ENCODE measurements at regions not wholly inside any gene's neighbourhood (a gene's known extent, or its start where the extent isn't known, plus 50 kb on each side); places are given as distances from the start of the nearest gene placed in this dataset.
"Not testable (repeated sequence)": the region's sequence is repeated elsewhere in the genome, so short reads cannot be mapped to it uniquely, and the experiment has no call there.

DNA sequence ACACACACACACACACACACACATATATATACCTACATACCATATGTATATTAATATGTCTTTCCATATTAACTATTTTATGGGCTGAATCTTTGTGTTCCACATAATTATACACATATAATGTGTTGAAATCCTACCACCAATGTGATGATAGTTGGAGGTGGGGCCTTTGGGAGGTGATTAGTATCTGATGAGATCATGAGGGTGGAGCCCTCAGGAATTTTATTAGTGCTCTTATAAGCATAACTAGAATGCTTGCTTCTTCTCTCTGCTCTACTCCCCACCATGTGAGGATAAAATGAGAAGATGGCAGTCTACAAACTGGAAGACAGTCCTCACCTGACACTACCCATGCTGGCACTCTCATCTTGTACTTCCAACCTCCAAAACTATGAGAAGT lies 1193.5 kb upstream of the FLRT2 start:
- intact Hi-C loops (cut with micrococcal nuclease; ENCODE audit: unreplicated experiment) = no loop called here
- no peaks in the 10 kb centered on the region for H3K9me3 ChIP-seq (ENCODE audit: low read length)

DNA sequence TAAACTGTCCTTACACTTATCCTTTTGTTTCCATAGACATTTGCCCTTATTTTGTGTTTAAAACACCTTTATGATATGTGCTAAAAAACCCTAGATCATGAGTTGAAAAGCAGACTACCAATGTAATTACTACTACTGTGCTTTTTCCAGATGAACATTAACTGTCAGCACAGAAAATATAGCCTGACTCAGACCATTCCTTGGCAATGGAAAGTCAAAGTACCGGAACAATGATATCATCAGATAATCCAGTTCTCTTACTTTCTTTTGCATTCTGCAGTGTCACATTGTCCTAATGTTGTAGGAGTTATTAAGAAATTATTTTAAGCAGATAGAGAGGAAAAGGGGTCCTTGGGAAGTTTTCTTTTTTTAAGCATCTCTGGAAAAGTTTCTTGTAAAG lies 1189.0 kb upstream of the FLRT2 start:
- H3K4me1 ChIP-seq (ENCODE audit: insufficient read depth, low read length, poor library complexity, severe bottlenecking) = no peaks in the 10 kb centered on the region
- no peaks in the 10 kb centered on the region for H4K20me1 ChIP-seq (ENCODE audit: insufficient read depth, low read length)
- no peak overlapping the region for H3K4me3 ChIP-seq (ENCODE audit: low read depth, low read length, poor library complexity, severe bottlenecking)
- H3K9me3 ChIP-seq (ENCODE audit: low read length) = no peaks in the 10 kb centered on the region
- no peak overlapping the region for H3K4me2 ChIP-seq (ENCODE audit: low read length)
- no peak for DNase-seq (ENCODE audit: low spot score)
- H3K27ac ChIP-seq (ENCODE audit: low read depth, low read length, poor library complexity, severe bottlenecking) = no peak overlapping the region
- ChIA-PET CTCF (ENCODE audit: unreplicated experiment) (no interaction called here), POLR2A (no interaction called here)
- no peak for TF ChIP-seq EZH2phosphoT487 (IDR thresholded peaks at IDR 0.05; ENCODE audit: borderline replicate concordance, low read depth, low read length)
- TF ChIP-seq, protein P1, sequence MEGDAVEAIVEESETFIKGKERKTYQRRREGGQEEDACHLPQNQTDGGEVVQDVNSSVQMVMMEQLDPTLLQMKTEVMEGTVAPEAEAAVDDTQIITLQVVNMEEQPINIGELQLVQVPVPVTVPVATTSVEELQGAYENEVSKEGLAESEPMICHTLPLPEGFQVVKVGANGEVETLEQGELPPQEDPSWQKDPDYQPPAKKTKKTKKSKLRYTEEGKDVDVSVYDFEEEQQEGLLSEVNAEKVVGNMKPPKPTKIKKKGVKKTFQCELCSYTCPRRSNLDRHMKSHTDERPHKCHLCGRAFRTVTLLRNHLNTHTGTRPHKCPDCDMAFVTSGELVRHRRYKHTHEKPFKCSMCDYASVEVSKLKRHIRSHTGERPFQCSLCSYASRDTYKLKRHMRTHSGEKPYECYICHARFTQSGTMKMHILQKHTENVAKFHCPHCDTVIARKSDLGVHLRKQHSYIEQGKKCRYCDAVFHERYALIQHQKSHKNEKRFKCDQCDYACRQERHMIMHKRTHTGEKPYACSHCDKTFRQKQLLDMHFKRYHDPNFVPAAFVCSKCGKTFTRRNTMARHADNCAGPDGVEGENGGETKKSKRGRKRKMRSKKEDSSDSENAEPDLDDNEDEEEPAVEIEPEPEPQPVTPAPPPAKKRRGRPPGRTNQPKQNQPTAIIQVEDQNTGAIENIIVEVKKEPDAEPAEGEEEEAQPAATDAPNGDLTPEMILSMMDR (conservative IDR thresholded peaks at IDR 0.05; ENCODE audit: low read length) = no peak
- no TSS peak for BruUV-seq (replicated peaks)
- no peaks in the 10 kb centered on the region for H3K36me3 ChIP-seq (ENCODE audit: insufficient read depth, low read length)
- H3K79me2 ChIP-seq (ENCODE audit: insufficient read depth, low read depth, low read length) = no peaks in the 10 kb centered on the region
- H2AFZ ChIP-seq (ENCODE audit: low read length) = no peak overlapping the region
- H3K9me2 ChIP-seq (ENCODE audit: insufficient read depth, low read length) = no peaks in the 10 kb centered on the region
- intact Hi-C loops (cut with micrococcal nuclease; ENCODE audit: unreplicated experiment) = no loop called here

More for the DNA sequence above, 1193.5 kb upstream of the FLRT2 start:
- Histone ChIP-seq H3K4me2 (ENCODE audit: low read length) (no peak overlapping the region), H3K4me1 (ENCODE audit: insufficient read depth, low read length, poor library complexity, severe bottlenecking) (no peaks in the 10 kb centered on the region), H3K36me3 (ENCODE audit: insufficient read depth, low read length) (no peaks in the 10 kb centered on the region), H3K4me3 (ENCODE audit: low read depth, low read length, poor library complexity, severe bottlenecking) (no peak overlapping the region), H3K27ac (ENCODE audit: low read depth, low read length, poor library complexity, severe bottlenecking) (no peak overlapping the region), H3K79me2 (ENCODE audit: insufficient read depth, low read depth, low read length) (no peaks in the 10 kb centered on the region), H4K20me1 (ENCODE audit: insufficient read depth, low read length) (no peaks in the 10 kb centered on the region), H2AFZ (ENCODE audit: low read length) (no peak overlapping the region), H3K9me2 (ENCODE audit: insufficient read depth, low read length) (no peaks in the 10 kb centered on the region)
- POLR2A ChIA-PET = no interaction called here
- no TSS peak for BruUV-seq (replicated peaks)
- TF ChIP-seq EZH2phosphoT487 (IDR thresholded peaks at IDR 0.05; ENCODE audit: borderline replicate concordance, low read depth, low read length) = no peak
- TF ChIP-seq, protein P1 (conservative IDR thresholded peaks at IDR 0.05; ENCODE audit: low read length) = no peak
- CTCF ChIA-PET (ENCODE audit: unreplicated experiment) = no interaction called here
- DNase-seq (ENCODE audit: low spot score) = no peak

DNA sequence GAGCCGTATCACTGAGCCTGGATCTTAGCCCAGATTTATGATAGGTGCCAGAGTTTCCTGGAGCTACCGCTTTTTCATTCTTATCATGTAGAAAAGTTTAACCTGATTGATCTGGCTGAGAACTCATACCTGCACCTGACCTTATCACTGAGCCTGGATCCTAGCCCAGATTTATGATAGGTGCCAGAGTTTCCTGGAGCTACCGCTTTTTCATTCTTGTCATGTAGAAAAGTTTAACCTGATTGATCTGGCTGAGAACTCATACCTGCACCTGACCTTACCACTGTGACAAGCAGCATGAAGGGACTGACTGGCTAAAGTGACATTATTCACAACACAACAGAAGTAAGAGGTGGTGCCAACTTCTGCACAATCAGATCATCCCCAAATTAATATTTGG lies 1188.1 kb upstream of the FLRT2 start:
- BruUV-seq (replicated peaks); H3K4me1 ChIP-seq (ENCODE audit: insufficient read depth, low read length, poor library complexity, severe bottlenecking); H3K27ac ChIP-seq (ENCODE audit: low read depth, low read length, poor library complexity, severe bottlenecking); H2AFZ ChIP-seq (ENCODE audit: low read length); H3K9me3 ChIP-seq (ENCODE audit: low read length); H3K9me2 ChIP-seq (ENCODE audit: insufficient read depth, low read length); DNase-seq (ENCODE audit: low spot score); H3K79me2 ChIP-seq (ENCODE audit: insufficient read depth, low read depth, low read length); intact Hi-C loops (cut with micrococcal nuclease; ENCODE audit: unreplicated experiment); H3K4me2 ChIP-seq (ENCODE audit: low read length); H3K4me3 ChIP-seq (ENCODE audit: low read depth, low read length, poor library complexity, severe bottlenecking); H4K20me1 ChIP-seq (ENCODE audit: insufficient read depth, low read length); H3K36me3 ChIP-seq (ENCODE audit: insufficient read depth, low read length); CTCF ChIA-PET (ENCODE audit: unreplicated experiment): not testable (repeated sequence)
- POLR2A ChIA-PET = interaction anchor here (0.9 to 1.1 kb wide), 2 partner anchors 10 to 23 kb away, joined by 3 to 4 read pairs; no protein-coding TSS in a partner anchor

Measured in OCI-LY7 (cell line).